GM04503 (cell line): ENCODE measurements at regions not wholly inside any gene's neighbourhood (a gene's known extent, or its start where the extent isn't known, plus 50 kb on each side); places are given as distances from the start of the nearest gene placed in this dataset.

Experiments used
- DNase-seq: peaks from one replicate; pipeline ENCODE4 v3.0.0-alpha.2; 2012; ENCODE audit warnings: low read depth

DNA sequence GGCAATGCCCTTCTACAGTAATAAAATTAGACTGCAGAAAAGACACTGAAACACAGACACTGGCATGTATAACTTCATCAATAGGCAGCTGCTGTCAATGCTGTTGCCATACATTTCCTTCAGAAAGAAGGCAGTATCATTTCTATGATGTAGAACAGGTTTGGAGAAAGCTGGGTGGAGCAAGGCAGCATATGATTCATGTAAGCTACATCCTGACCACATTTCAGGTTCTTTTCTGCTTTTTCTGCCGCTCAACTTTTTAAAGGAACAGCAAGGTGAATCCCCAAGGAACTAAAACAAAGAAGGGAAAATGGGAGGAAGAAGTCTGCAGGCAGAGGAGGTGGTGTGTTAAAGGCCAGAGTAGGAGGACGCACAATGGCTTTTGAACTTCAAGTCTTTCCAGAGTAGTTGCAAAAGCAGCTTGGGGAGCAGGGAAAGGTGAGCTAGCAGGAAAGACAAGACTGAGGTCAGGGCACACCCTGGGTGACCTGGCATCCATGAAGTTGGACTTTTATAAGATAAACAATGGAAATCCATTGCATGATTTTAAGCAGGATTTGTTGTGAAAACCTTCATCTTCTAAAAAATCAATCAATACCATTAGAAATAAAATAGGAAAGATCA is 142.1 kb downstream of the MED10 start:
- DNase-seq, result no peak

DNA sequence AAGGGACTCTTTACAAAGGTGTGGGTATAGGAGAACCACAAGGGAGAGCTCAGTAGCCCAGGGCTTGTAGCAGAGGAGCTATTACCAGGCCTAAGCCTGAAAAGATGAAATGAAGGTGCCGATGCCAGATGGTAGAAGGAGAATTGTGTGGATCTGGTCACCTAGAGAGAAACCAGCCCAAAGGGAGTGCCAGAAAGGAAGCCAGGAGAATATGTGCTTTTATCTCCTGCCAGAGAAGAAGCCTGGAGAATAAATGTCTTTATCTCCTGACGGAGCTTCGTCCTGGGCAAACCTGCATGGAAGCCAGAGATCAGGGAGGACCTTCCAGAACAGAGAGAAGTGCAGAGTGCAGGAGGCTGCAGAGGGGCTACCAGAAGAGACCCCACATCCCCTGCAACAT is 142.6 kb downstream of the MED10 start:
- no peak for DNase-seq

DNA sequence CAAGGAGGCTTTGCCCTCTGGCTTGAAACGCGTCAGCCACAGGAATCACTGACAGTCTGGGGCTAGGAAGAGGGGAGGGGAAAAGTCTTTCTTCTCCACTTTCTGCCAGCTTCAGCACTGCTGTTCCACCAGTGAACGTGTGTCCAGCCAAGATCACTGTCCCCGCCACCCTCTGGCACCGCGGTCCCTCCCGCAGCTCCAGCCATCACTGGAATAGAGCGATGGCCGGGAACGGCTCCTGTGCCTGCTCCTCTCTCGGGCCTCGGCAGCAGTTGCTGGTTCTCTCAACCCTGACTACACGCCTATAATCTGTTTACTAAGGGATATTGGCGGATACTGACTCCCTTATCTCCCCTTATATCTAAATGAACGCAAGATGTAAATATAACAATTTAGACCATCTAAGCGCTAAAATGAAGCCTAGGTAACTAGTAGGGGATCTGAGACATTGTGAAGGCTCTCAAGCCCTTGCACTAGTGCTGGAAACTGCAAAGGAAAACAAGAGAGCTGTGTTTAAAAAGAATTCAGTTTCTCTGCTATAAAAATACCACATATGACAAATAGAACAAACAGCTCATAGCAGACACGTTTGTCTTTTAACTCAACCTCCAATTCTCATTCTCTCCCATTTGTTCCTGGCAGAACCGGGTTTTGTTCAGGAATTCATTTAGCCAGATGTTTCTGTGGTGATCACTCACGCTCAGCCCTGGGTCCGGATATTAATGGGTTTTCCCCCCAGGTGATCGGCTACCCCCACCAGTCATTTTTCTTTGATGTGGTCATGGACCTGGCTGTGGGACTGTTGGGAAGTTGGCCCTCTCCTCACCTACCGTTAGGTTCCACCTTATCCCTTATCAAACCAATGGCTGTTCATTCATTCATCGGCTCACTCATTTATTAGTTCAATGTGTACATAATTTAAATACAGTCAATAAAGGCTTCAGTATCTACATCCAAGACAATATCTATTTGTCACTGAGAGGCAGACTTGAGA is 149.8 kb downstream of the MED10 start:
- no peak for DNase-seq

- no peak for DNase-seq
These were observed 153.2 kb downstream of the MED10 start for GRCh38 chr5:6225121-6225607.

- no peak for DNase-seq
These were observed 153.9 kb downstream of the MED10 start for GRCh38 chr5:6224406-6224805.

DNA sequence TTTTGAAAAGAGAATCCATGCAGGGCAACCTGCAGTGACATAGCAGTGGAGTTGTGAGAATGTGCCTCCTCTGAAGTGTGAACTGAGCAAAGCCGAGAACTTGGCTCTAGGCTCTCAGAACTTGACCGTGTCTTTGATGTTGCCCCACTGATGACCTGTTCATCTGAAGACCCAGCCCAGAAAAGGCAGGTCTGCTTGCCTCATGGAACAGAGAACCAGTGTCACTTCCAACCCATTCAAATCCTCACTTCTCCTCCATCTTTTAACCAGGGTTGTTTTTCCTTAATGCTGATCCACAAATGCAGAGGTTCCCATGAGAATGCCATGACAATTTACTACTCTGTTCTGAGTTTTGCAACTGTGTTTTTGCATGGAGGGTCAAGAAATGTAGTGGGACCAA is 155.4 kb downstream of the MED10 start:
- DNase-seq, result no peak

DNA sequence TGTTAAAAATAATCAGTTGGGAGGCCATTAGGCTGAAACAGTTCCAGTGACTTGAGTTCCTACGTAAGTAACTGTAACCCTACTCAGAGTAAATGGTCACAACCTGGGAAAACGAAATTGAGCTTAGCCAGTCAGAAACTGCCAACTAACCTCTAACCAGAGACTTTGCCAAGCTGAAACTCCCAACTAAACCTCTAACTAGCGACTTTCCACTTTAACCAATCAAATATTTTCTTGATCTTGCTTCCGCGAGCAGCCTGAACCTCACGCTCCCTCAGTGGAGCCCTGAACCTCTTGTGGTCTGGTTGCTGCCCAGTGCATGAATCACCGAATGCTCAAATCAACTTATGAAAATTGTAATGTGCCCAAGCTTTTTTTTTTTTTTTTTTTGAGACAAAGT is 156.2 kb downstream of the MED10 start:
- DNase-seq, result no peak

GRCh38 chr5:6221141-6221626 is 157.2 kb downstream of the MED10 start:
- DNase-seq, result no peak

DNA sequence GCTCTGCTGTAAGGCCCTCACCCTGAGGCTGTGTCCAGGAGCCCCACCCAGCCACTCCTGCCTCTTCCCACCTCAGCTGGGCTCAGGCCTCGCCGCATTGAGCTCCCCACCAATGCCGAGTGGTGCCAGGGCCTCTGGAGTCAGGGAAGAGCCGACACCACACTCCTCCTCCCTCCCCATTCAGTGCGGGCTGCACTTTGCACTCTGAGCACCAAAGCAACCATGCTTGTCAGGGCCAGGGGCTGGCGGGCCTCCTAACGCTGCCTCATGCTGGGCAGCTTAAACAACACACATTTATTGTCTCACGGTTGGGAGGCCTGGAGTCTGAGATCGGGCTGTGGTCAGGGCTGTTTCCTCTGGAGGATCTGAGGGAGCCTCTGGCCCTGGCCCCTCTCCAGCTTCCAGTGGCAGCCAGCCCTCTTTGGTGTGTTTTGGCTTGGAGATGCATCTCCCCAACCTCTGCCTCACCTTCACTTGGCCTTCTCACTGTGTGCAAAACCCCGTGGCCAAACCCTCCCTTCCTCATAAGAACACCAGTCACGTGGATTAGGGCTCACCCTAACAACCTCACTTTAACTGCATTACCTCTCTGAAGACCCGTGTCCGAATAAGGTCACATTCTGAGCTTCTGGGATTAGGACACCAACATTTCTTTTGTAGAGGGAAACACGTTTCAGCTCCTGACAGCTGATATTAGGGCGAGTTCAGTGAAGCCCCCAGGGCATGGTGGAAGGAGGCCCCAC is 157.8 kb downstream of the MED10 start:
- DNase-seq, result no peak

- no peak for DNase-seq
These were observed 159.8 kb downstream of the MED10 start for GRCh38 chr5:6218517-6218916.

DNA sequence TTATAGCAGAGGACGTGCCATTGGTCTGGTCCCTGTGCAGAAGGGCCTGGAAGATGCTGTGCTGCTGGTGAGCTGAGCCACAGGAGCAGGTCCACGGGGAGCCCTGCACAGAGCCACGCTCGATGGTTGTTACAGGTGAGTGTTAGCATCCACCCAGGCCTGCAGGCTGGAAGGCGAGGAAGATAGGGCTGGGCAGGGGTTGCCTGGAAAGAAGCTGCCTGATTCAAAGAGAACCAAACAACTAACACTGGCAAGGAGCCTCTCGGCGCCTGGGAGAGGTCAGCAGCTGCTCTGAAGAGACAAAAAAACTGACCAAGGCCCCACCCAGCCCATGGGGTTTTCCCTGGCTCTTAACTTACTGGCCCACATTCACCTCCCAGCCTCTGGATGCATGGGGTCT is 160.2 kb downstream of the MED10 start:
- DNase-seq, result no peak

DNA sequence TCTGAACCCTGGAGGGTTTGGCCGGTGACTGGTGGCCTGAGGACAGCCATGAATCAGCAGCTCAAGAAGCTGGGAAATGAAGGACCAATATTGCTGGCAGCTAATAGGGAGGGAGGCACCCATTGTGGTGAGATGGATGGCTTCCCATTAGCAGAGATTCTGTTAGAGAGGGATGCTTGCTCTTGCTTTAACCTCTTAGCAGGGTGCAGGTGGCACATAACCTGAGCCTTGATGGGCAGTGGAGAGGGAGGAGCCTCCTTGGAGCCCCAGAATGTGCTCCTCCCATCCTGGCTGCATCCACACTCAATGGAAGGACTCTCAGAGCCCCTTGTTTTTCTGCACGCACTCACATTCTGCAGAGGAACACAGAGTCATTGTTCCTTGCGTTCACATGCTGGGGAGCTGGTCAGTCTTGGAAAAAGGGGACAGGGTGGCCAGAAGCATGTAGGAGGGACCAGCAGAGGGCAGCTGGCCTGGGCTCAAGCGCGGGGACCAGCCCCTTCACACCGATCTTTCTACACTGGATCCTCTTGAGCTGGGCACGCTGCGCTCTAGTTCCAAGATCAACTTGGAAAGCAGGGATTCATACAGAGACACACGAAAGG is 161.8 kb downstream of the MED10 start:
- DNase-seq, result no peak

- no peak for DNase-seq
These were observed 162.5 kb downstream of the MED10 start for GRCh38 chr5:6215891-6216290.

- DNase-seq, result no peak
These were observed 166.1 kb downstream of the MED10 start for GRCh38 chr5:6212244-6212643.

DNA sequence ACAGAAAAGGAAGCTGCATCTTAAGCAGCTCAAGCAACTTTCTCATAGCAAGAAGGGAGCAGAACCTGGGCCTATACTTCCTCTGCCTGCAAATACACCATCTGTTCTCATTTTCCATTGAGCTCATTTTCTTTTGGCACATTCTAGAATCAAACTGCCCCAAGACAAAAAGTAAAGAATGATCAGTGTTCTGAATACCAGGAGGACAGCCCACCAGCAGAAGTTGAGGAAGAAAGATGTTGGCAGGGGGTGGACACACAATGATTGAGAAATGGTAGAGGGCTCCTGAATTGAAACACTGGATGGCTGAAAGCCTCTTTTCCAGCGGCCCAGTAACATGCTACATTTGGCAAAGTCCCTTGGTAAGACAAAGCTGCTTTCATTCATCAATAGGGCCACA is 171.8 kb downstream of the MED10 start:
- no peak for DNase-seq

DNA sequence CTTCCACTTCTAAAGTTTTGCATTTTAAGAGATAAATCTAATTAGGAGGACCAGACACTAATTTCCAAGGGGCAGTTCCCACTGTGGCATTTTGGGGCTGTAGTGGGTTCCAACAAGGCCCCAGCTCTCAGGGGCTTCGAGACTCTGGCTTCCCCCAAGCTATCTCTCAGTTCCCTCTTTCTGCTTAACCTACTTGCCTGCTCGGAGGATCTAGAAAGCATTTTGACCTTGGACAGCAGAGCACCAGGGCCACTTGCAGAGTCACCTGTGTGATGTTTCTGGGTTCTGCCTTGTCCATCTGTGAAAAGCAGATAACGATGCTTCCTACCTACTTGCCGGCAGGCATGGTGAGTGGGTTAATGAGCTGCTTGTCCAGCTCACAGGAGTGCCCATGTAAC is 175.4 kb downstream of the MED10 start:
- no peak for DNase-seq

DNA sequence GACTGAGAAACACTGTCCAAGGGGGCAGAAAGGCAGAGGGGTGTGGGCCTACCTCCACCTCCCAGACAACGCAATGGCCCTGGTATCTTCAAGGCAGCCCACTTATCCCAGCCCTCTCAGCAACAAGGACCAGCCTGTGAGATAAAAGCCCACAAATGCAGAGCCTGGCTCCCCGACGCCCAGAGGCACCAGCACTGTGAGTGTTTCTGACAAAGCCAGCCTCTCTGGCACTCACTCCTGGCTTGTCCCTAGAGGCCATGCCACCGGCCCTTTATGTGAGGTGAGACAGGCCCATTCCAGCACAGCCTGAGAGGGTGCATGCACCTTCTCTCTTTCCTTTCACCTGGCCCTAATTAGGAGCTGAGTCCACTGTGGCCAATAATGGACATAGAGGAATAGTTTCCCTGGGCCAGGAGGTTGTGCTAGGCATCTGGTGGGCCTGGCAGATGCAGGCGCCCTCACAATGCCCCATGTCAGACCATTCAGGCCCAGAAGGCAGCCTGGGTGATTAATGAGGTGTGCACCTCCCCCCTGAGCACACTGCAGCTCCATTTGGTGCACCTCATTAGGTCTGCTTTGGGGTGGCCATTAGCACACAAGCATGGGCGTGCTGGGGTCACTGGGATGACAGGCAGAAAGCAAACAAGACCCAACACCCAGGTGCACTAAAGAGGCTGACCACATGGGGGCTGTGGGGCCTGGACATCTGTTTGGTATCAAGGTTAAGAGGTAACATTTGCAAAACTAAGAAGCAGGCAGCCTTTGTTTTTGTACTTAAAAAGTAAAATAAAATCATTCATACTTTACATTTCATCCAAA is 176.0 kb downstream of the MED10 start:
- no peak for DNase-seq

DNA sequence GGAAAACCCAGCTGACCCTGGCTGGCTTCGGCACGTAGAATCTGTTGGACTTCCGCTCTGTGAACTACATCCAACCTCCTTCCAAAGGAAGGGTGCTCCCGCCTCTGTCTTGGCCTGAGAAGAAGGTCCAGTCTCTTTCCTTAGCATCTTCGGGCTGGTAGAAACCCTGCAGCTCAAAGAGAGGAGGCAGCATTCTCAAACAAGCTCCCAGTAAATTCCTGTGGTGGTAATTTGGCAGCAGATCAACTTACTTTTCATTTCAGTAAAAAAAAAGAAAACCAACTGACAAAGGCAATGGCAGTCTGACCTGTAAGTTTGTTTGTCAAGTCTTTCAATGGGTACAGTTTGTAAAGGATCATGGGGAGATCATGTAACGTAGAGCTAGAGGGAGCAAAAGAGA is 176.7 kb downstream of the MED10 start:
- no peak for DNase-seq

GRCh38 chr5:6198531-6198930 is 179.8 kb downstream of the MED10 start:
- DNase-seq, result no peak

GRCh38 chr5:6197427-6197826 is 180.9 kb downstream of the MED10 start:
- DNase-seq, result no peak

DNA sequence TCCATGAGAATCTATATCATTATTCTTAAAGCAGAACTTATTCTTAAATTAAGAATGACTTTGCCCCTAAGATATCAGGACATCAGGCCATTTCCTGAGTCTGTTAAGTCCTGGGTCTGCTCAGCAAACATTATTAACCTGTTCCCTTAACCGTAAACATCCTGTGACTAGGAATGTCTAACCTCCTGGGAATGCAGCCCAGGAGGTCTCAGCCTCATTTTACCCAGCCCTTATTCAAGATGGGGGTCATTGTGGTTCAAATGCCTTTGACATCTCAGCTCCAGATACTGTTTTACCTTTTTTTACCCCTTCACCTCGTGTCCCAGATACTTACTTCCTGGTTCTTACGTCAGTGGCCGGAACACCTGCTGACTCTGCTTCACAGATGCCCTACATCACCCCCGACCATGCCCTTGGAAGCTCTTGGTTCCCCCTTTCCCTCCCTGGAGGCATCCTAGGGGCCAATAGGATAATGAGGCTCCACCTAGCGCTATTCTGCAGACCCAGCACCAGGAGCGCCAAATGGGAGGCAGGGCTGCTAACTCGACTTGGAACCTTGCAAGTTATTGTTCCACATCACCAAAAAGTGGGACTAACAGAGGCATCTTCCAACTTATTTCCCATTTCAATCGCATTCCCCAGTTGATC is 182.5 kb downstream of the MED10 start:
- DNase-seq, result no peak
